HepG2 (cell line): ENCODE measurements at regions not wholly inside any gene's neighbourhood (a gene's known extent, or its start where the extent isn't known, plus 50 kb on each side); places are given as distances from the start of the nearest gene placed in this dataset.
"Not testable (repeated sequence)": the region's sequence is repeated elsewhere in the genome, so short reads cannot be mapped to it uniquely, and the experiment has no call there.

Source experiments
- ATAC-seq: fragments of 200-7000 bp; cut with Tn5 transposase; 3 replicates; pipeline ENCODE4 v1.9.1; 2020; ENCODE audit warnings: mild to moderate bottlenecking, moderate library complexity
- BruUV-seq: library from RNA; stranded (reverse); fragments of 400-500 nt; replicated peaks from 2 replicates; lab custom pipeline; 2021; lab: Mats Ljungman, UMichigan
- CTCF ChIA-PET: fragments of 300-600 bp; formaldehyde crosslinking; extraction: SDS; loops from one replicate; lab custom pipeline; 2021; ENCODE audit warnings: low total read pairs, inconsistent platforms, low intra/inter-chr PET ratio; lab: Yijun Ruan, JAX
- POLR2A ChIA-PET: fragments of 350-600 bp; sonication (Branson Sonifier 250); formaldehyde crosslinking; loops from one replicate; lab custom pipeline; 2020; ENCODE audit warnings: antibody characterized with exemption, inconsistent platforms; lab: Yijun Ruan, JAX
- DNase-seq: peaks from one replicate; pipeline ENCODE4 v3.0.0-alpha.2; 2015; ENCODE audit warnings: low spot score
- FAIRE-seq: peaks from 3 replicates; lab custom pipeline; 2011; peaks lifted over from hg19 to GRCh38; lab: Jason Lieb, UNC
- H2AFZ ChIP-seq: one replicate; pipeline ENCODE4 v1.6.1; 2011; ENCODE audit warnings: low read length, inconsistent platforms
- H3K27ac ChIP-seq: fragments of 300-600 bp; 3 replicates; pipeline ENCODE4 v1.8.0; 2011; ENCODE audit warnings: mixed run types, mild to moderate bottlenecking, mixed read lengths, low read length, inconsistent platforms; ENCODE audit not compliant: insufficient read depth; ENCODE audit errors: extremely low read length
- H3K27me3 ChIP-seq, 2 experiments: fragments of 200-600 bp in 1 of 2; 2 replicates in 1 of 2; 3 replicates in 1 of 2; pipeline versions ENCODE4 v1.6.0 to v1.8.0; 2011; ENCODE audit warnings: low read length in 2 of 2, mild to moderate bottlenecking in 2 of 2, moderate library complexity in 2 of 2, inconsistent platforms in 1 of 2; ENCODE audit not compliant: insufficient read depth in 2 of 2, control insufficient read depth in 1 of 2
- H3K36me3 ChIP-seq, 2 experiments: fragments of 200-600 bp in 1 of 2; replicated peaks in 1 of 2; 2 replicates in 1 of 2; 3 replicates in 1 of 2; pipeline versions ENCODE4 v1.5.1 to v1.8.0; 2011; ENCODE audit warnings: low read length in 2 of 2, inconsistent platforms in 1 of 2; ENCODE audit not compliant: insufficient read depth in 2 of 2, control insufficient read depth in 1 of 2
- H3K4me1 ChIP-seq: 2 replicates; pipeline ENCODE4 v1.5.1; 2012; ENCODE audit warnings: low read length, inconsistent platforms; ENCODE audit not compliant: insufficient read depth
- H3K4me2 ChIP-seq: 2 replicates; pipeline ENCODE4 v1.6.0; 2011; ENCODE audit warnings: low read depth, low read length, inconsistent platforms
- H3K4me3 ChIP-seq, 3 experiments: fragments of 200-600 bp in 1 of 3; sonication (generic), shearing (Covaris generic) in 1 of 3; replicated peaks in 1 of 3; 2 replicates each; pipeline ENCODE4 v1.5.1; 2011 to 2016; ENCODE audit warnings: low read length in 3 of 3, inconsistent platforms in 2 of 3, low read depth in 2 of 3, mild to moderate bottlenecking in 2 of 3, control low read depth in 1 of 3, mixed read lengths in 1 of 3; ENCODE audit not compliant: insufficient read depth in 1 of 3
- H3K79me2 ChIP-seq: one replicate; pipeline ENCODE4 v1.6.1; 2011; ENCODE audit warnings: low read length, inconsistent platforms; ENCODE audit not compliant: insufficient read depth
- H3K9ac ChIP-seq: 2 replicates; pipeline ENCODE4 v1.6.0; 2011; ENCODE audit warnings: mild to moderate bottlenecking, low read depth, low read length, inconsistent platforms; ENCODE audit not compliant: insufficient read depth
- H3K9me3 ChIP-seq: 2 replicates; pipeline ENCODE4 v1.5.1; 2012; ENCODE audit warnings: mild to moderate bottlenecking, low read length
- H4K20me1 ChIP-seq: 2 replicates; pipeline ENCODE4 v1.6.0; 2011; ENCODE audit warnings: inconsistent platforms, mild to moderate bottlenecking, low read length, moderate library complexity; ENCODE audit not compliant: insufficient read depth
- CEBPG ChIP-seq: IDR thresholded peaks from 2 replicates; pipeline ENCODE4 v1.6.1; 2016
- HNRNPLL ChIP-seq: fragments of 200-400 bp; formaldehyde crosslinking; IDR thresholded peaks from 2 replicates; pipeline ENCODE4 v1.6.1; 2017; ENCODE audit warnings: mild to moderate bottlenecking, low read depth, low read length; ENCODE audit not compliant: poor library complexity, severe bottlenecking
- WGBS: methylation state at CpG from one replicate; pipeline ENCODE4 v1.1.6; 2017; ENCODE audit warnings: low lambda C conversion rate; 5-methylcytosine and 5-hydroxymethylcytosine counted together
- in situ Hi-C: cut with HindIII; loops from 2 replicates; pipeline ENCODE4 v1.10.0; 2017; ENCODE audit warnings: low pct_unique_long_range_greater_than_20kb; ENCODE audit not compliant: extremely low pct_ligation_motif_present
- intact Hi-C: fragments of 100-400 bp; cut with micrococcal nuclease; formaldehyde crosslinking; loops from one replicate; pipeline ENCODE4 v1.10.0; 2022; ENCODE audit not compliant: unreplicated experiment

DNA sequence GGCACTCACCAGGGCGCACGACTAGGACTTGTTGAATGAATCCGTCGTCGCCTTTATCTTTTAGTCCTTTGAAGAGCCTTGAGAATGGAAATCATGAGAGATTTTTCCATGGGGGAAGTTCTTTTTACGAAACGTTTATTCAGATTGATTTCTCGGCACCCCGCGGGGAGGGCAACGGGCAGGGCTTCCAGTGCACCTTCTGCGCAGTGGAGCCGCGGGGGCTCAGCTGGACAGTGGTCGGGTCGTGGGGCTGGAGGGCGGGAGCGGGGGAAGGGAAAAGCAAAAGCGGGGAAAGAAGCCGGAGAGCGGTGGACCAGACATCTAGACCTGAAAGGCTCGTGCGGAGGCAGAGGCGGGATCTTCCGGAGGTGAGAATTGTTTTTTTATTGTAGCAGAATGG is 50.6 kb upstream of the NBPF20 start:
- intact Hi-C loops, H3K27ac ChIP-seq, BruUV-seq, H3K79me2 ChIP-seq, H4K20me1 ChIP-seq, H3K36me3 ChIP-seq, FAIRE-seq, CTCF ChIA-PET, in situ Hi-C loops, H2AFZ ChIP-seq, H3K9me3 ChIP-seq, H3K9ac ChIP-seq, H3K27me3 ChIP-seq, ATAC-seq, DNase-seq, H3K4me1 ChIP-seq, POLR2A ChIA-PET, H3K4me2 ChIP-seq: not testable (repeated sequence)
- WGBS: 27% methylated on average over 23 of the region's 25 CpGs
- H3K4me3 ChIP-seq: peak overlapping the region in 2 of 3 experiments; percentile 13 to 28; a peak in 3 of 6 replicates

DNA sequence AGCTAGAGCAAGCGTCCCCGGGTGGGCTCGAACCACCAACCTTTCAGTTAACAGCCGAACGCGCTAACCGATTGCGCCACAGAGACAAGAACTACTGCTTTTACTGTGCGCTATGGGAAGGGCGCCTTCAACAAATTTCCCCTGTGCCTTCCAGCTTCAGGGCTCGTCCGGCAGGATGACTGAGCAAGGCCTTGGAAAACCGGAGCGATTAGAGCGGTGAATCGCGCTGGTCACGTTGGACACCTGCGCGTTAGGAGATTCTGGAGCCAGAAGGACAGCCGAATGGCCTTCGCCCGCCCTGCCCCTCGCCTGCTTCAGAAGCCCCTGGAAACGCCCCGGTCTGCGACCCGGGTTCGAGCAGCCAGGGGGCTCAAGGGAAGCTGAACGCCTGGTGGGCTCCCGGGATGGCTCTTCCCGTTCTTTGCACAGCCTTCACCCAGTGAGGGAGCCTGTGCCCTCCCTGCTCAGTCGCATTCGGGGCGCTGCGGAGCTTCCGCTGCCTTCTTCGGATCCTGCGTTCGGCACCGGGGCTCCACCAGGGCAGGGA is 50.0 kb upstream of the NBPF20 start:
- H3K27me3 ChIP-seq, H3K9ac ChIP-seq, H3K4me1 ChIP-seq, H4K20me1 ChIP-seq, in situ Hi-C loops, BruUV-seq, DNase-seq, H3K36me3 ChIP-seq, CTCF ChIA-PET, H3K79me2 ChIP-seq, H2AFZ ChIP-seq, H3K9me3 ChIP-seq, H3K27ac ChIP-seq, intact Hi-C loops, FAIRE-seq, POLR2A ChIA-PET: not testable (repeated sequence)
- Histone ChIP-seq H3K4me2 (peak overlapping the region; percentile 23; the same call in 1 of the 2 replicates), H3K4me3 (peak overlapping the region in 2 of 3 experiments; percentile 13 to 28; a peak in 3 of 6 replicates)
- no CpG with 5 or more reads among the region's 41 CpGs for WGBS
- ATAC-seq: peak; percentile 54
- peak; percentile 62 for TF ChIP-seq HNRNPLL
- TF ChIP-seq CEBPG: peak; percentile 34
